Uterus (tissue), 3 donors: ENCODE measurements at regions not wholly inside any gene's neighbourhood (a gene's known extent, or its start where the extent isn't known, plus 50 kb on each side); places are given as distances from the start of the nearest gene placed in this dataset.

ENCODE experiments used
- DNase-seq, 2 donors: peaks; one replicate each; pipeline ENCODE4 v3.0.0-alpha.2; 2019 to 2020
- H3K27ac ChIP-seq, 2 donors: fragments of 200-600 bp; sonication (generic); 1 replicate in 1 of 2; 2 replicates in 1 of 2; pipeline ENCODE4 v1.5.1; 2016 to 2018
- H3K27me3 ChIP-seq, 2 donors: fragments of 200-600 bp; sonication (generic); one replicate each; pipeline ENCODE4 v1.5.1; 2018 to 2019; ENCODE audit warnings: control low read depth in 1 of 2
- H3K36me3 ChIP-seq, 2 donors: fragments of 200-600 bp; sonication (generic); one replicate each; pipeline ENCODE4 v1.5.1; 2019; ENCODE audit warnings: control low read depth in 1 of 2
- H3K4me1 ChIP-seq, 2 donors: fragments of 200-600 bp; sonication (generic); one replicate each; pipeline ENCODE4 v1.5.1; 2018 to 2019; ENCODE audit warnings: control low read depth in 1 of 2
- H3K4me3 ChIP-seq, 2 donors: fragments of 200-600 bp; sonication (generic); 1 replicate in 1 of 2; 2 replicates in 1 of 2; pipeline ENCODE4 v1.5.1; 2018 to 2019; ENCODE audit warnings: mild to moderate bottlenecking in 1 of 2
- H3K9me3 ChIP-seq, 2 donors: fragments of 200-600 bp; sonication (generic); one replicate each; pipeline ENCODE4 v1.5.1; 2019; ENCODE audit warnings: control low read depth in 1 of 2
- POLR2A ChIP-seq, 2 donors: fragments of 450-650 bp; IDR thresholded peaks; one replicate each; pipeline ENCODE4 v1.6.1; 2016; ENCODE audit warnings: antibody characterized with exemption in 2 of 2, mild to moderate bottlenecking in 1 of 2, moderate library complexity in 1 of 2
- intact Hi-C: fragments of 100-400 bp; cut with DNase I; formaldehyde crosslinking; loops from one replicate; pipeline ENCODE4 v1.15.1; 2023; ENCODE audit warnings: low total_unique reads
- TF ChIP-seq, protein P1 (sequence below), 4 experiments: fragments of 200-600 bp in 2 of 4; fragments of 450-650 bp in 2 of 4; sonication (generic) in 2 of 4; IDR thresholded peaks; one replicate each; pipeline ENCODE4 v1.5.1; 2016 to 2019; ENCODE audit warnings: antibody characterized with exemption in 4 of 4, mild to moderate bottlenecking in 2 of 4, moderate library complexity in 1 of 4
- donor health status: DM: yes; HTN: yes; CAD: no.

GRCh38 chr5:166377756-166378155 lies 1913.7 kb upstream of the WWC1 start:
- Histone ChIP-seq H3K36me3 (no peaks in the 10 kb centered on the region), H3K4me3 (no peak overlapping the region), H3K27ac (no peak overlapping the region), H3K9me3 (no peaks in the 10 kb centered on the region), H3K4me1 (no peaks in the 10 kb centered on the region), H3K27me3 (no peaks in the 10 kb centered on the region)
- DNase-seq, result no peak
- TF ChIP-seq, protein P1, sequence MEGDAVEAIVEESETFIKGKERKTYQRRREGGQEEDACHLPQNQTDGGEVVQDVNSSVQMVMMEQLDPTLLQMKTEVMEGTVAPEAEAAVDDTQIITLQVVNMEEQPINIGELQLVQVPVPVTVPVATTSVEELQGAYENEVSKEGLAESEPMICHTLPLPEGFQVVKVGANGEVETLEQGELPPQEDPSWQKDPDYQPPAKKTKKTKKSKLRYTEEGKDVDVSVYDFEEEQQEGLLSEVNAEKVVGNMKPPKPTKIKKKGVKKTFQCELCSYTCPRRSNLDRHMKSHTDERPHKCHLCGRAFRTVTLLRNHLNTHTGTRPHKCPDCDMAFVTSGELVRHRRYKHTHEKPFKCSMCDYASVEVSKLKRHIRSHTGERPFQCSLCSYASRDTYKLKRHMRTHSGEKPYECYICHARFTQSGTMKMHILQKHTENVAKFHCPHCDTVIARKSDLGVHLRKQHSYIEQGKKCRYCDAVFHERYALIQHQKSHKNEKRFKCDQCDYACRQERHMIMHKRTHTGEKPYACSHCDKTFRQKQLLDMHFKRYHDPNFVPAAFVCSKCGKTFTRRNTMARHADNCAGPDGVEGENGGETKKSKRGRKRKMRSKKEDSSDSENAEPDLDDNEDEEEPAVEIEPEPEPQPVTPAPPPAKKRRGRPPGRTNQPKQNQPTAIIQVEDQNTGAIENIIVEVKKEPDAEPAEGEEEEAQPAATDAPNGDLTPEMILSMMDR (IDR thresholded peaks at IDR 0.05), result no peak
- TF ChIP-seq POLR2A (IDR thresholded peaks at IDR 0.05), result no peak
- intact Hi-C loops, result no loop called here

GRCh38 chr5:166379517-166379916 lies 1911.9 kb upstream of the WWC1 start:
- Histone ChIP-seq H3K36me3 (no peaks in the 10 kb centered on the region), H3K9me3 (no peaks in the 10 kb centered on the region), H3K4me3 (no peak overlapping the region), H3K27ac (no peak overlapping the region), H3K4me1 (no peaks in the 10 kb centered on the region), H3K27me3 (no peaks in the 10 kb centered on the region)
- intact Hi-C loops, result no loop called here
- TF ChIP-seq POLR2A (IDR thresholded peaks at IDR 0.05), result no peak
- TF ChIP-seq, protein P1 (IDR thresholded peaks at IDR 0.05), result no peak
- no peak for DNase-seq

DNA sequence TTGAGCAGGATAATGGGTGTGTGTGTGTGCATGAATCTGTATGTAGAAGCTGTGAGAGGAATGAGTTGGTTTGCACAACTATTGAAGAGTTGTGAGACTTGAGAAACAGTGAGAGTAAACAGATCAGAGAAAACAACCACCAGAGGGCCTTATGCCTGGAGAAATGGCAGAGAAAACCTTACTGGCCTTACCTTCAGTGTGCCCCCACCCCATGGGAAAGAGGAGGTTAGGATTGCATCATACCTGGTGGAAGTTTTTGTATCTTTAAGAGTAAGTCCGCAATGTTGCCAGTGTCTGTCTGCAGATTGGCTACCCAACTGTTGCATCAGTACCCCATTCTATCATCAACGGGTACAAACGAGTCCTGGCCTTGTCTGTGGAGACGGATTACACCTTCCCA lies 1909.4 kb upstream of the WWC1 start:
- DNase-seq, result no peak
- Histone ChIP-seq H3K9me3 (no peaks in the 10 kb centered on the region), H3K27ac (no peak overlapping the region), H3K4me3 (no peak overlapping the region), H3K4me1 (no peaks in the 10 kb centered on the region), H3K36me3 (no peaks in the 10 kb centered on the region), H3K27me3 (no peaks in the 10 kb centered on the region)
- TF ChIP-seq, protein P1 (IDR thresholded peaks at IDR 0.05), result no peak
- TF ChIP-seq POLR2A (IDR thresholded peaks at IDR 0.05), result no peak
- intact Hi-C loops, result no loop called here

DNA sequence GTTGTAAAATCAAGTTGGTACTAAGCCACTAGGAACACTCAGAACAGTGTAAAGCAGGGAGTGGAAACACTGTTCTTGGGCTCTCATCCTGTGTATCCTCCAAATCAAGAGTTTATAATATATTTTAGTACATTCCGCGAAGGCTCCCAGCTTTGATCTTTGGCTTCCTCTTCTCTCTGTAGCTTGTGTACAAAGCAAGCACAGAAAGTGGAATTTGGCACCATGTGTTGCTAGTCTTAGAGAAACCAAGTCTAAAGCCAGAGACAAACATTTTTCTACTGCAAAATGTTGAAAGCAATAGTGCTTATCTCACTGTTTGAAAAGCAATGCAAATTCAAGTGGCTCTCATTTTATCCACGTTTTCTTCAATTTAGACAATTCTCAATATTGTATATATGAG lies 1893.3 kb upstream of the WWC1 start:
- no peak overlapping the region for H3K4me3 ChIP-seq
- no peaks in the 10 kb centered on the region for H3K27me3 ChIP-seq
- no peaks in the 10 kb centered on the region for H3K36me3 ChIP-seq
- no peaks in the 10 kb centered on the region for H3K9me3 ChIP-seq
- DNase-seq, result no peak
- no peaks in the 10 kb centered on the region for H3K4me1 ChIP-seq
- TF ChIP-seq, protein P1 (IDR thresholded peaks at IDR 0.05), result no peak
- no peak for TF ChIP-seq POLR2A (IDR thresholded peaks at IDR 0.05)
- intact Hi-C loops, result no loop called here
- H3K27ac ChIP-seq, result no peak overlapping the region

DNA sequence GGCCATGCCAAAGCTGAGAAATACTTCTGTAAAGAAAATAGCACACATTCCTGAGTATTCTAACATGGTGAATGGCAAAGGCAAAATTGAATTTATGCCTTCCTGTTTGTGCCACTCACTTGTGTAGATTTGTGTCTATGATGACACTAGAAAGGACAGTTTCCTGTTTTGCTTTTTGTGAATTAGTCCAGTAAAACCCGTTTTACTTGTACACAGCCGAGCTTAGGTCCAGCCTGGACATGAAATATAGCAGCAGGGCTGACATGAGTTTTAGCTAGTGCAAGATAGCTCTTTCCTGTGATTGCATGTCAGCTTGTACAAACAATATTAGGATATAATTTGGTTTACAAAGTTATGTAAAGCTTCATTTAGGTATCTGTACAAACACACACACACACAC lies 1891.7 kb upstream of the WWC1 start:
- TF ChIP-seq, protein P1 (IDR thresholded peaks at IDR 0.05), result no peak
- no peak for TF ChIP-seq POLR2A (IDR thresholded peaks at IDR 0.05)
- intact Hi-C loops, result no loop called here
- Histone ChIP-seq H3K4me3 (no peak overlapping the region), H3K27ac (no peak overlapping the region), H3K36me3 (no peaks in the 10 kb centered on the region), H3K27me3 (no peaks in the 10 kb centered on the region), H3K9me3 (no peaks in the 10 kb centered on the region), H3K4me1 (no peaks in the 10 kb centered on the region)
- DNase-seq, result no peak
